Sigmoid colon (tissue), 4 donors: ENCODE measurements at regions not wholly inside any gene's neighbourhood (a gene's known extent, or its start where the extent isn't known, plus 50 kb on each side); places are given as distances from the start of the nearest gene placed in this dataset.

Experiments used
- CTCF ChIP-seq, 4 experiments: fragments of 450-650 bp in 3 of 4; fragments of 200-600 bp in 1 of 4; IDR thresholded peaks; one replicate each; pipeline ENCODE4 v1.5.1; 2016 to 2019; ENCODE audit warnings: antibody characterized with exemption in 4 of 4, mild to moderate bottlenecking in 3 of 4, moderate library complexity in 2 of 4
- POLR2AphosphoS5 ChIP-seq, 4 donors: sonication (generic); formaldehyde crosslinking; IDR thresholded peaks; one replicate each; pipeline ENCODE4 v1.6.1; 2017; ENCODE audit warnings: antibody characterized with exemption in 4 of 4

GRCh38 chr6:9504191-9504590 is 910.7 kb downstream of the TFAP2A start:
- TF ChIP-seq CTCF (IDR thresholded peaks at IDR 0.05) (no peak), POLR2AphosphoS5 (IDR thresholded peaks at IDR 0.05) (no peak)
